K562 (cell line): ENCODE measurements at regions not wholly inside any gene's neighbourhood (a gene's known extent, or its start where the extent isn't known, plus 50 kb on each side); places are given as distances from the start of the nearest gene placed in this dataset.
A peak's percentile ranks its signal among the peaks of the same experiment; 100 is the strongest.
"Not testable (repeated sequence)": the region's sequence is repeated elsewhere in the genome, so short reads cannot be mapped to it uniquely, and the experiment has no call there.

Experiments used
- CREB3 ChIP-seq: fragments of 450-650 bp; conservative IDR thresholded peaks from 2 replicates; pipeline ENCODE4 v1.6.1; 2016; ENCODE audit warnings: missing genetic modification characterization, low read depth, mild to moderate bottlenecking, missing compliant biosample characterization, moderate library complexity
- DIDO1 ChIP-seq: fragments of 450-650 bp; IDR thresholded peaks from 2 replicates; pipeline ENCODE4 v1.6.1; 2016; ENCODE audit warnings: low read depth, missing biosample characterization, missing genetic modification characterization
- HDAC8 ChIP-seq: fragments of 450-650 bp; IDR thresholded peaks from 2 replicates; pipeline ENCODE4 v1.6.1; 2016; ENCODE audit warnings: mild to moderate bottlenecking, missing genetic modification characterization, moderate library complexity, missing compliant biosample characterization
- HINFP ChIP-seq: fragments of 450-650 bp; conservative IDR thresholded peaks from 2 replicates; pipeline ENCODE4 v1.6.1; 2016; ENCODE audit warnings: missing genetic modification characterization, low read depth, mild to moderate bottlenecking, control low read depth, missing compliant biosample characterization
- HIVEP1 ChIP-seq: fragments of 250-450 bp; sonication (Bioruptor Pico); IDR thresholded peaks from 2 replicates; pipeline ENCODE4 v1.4.0; 2020; ENCODE audit warnings: mild to moderate bottlenecking
- KLF6 ChIP-seq: fragments of 250-450 bp; sonication (Bioruptor Pico); IDR thresholded peaks from 2 replicates; pipeline ENCODE4 v1.4.0; 2020; ENCODE audit warnings: mild to moderate bottlenecking, moderate library complexity, borderline replicate concordance
- MEF2D ChIP-seq: conservative IDR thresholded peaks from 2 replicates; pipeline ENCODE4 v1.6.1; 2016; ENCODE audit warnings: low read depth, missing genetic modification characterization, missing compliant biosample characterization
- NR2C1 ChIP-seq, 2 experiments: fragments of 450-650 bp; IDR thresholded peaks; 2 replicates each; pipeline ENCODE4 v1.6.1; 2017; ENCODE audit warnings: mild to moderate bottlenecking in 2 of 2, antibody characterized with exemption in 1 of 2, inconsistent platforms in 1 of 2, missing compliant biosample characterization in 1 of 2, missing genetic modification characterization in 1 of 2
- PTTG1 ChIP-seq: fragments of 450-650 bp; IDR thresholded peaks from 2 replicates; pipeline ENCODE4 v1.6.1; 2016; ENCODE audit warnings: low read depth, mild to moderate bottlenecking, missing genetic modification characterization, missing compliant biosample characterization
- RHOXF2B ChIP-seq: fragments of 250-450 bp; sonication (Bioruptor Pico); conservative IDR thresholded peaks from 2 replicates; pipeline ENCODE4 v1.5.1; 2021
- SMAD3 ChIP-seq: fragments of 450-650 bp; formaldehyde crosslinking; conservative IDR thresholded peaks from 2 replicates; pipeline ENCODE4 v1.4.0; 2020; ENCODE audit warnings: mild to moderate bottlenecking
- SMAD4 ChIP-seq: fragments of 250-450 bp; sonication (Bioruptor Pico); conservative IDR thresholded peaks from 2 replicates; pipeline ENCODE4 v1.8.0; 2021; ENCODE audit warnings: inconsistent platforms, mild to moderate bottlenecking, moderate library complexity
- TAF7 ChIP-seq: fragments of 450-650 bp; IDR thresholded peaks from 2 replicates; pipeline ENCODE4 v1.6.1; 2016; ENCODE audit warnings: missing genetic modification characterization, missing compliant biosample characterization
- TEAD2 ChIP-seq: fragments of 450-650 bp; IDR thresholded peaks from 2 replicates; pipeline ENCODE4 v1.6.1; 2016; ENCODE audit warnings: missing genetic modification characterization, control low read depth, missing compliant biosample characterization
- TSHZ1 ChIP-seq: fragments of 250-450 bp; sonication (Bioruptor Pico); IDR thresholded peaks from 2 replicates; pipeline ENCODE4 v1.4.0; 2020; ENCODE audit warnings: mild to moderate bottlenecking, moderate library complexity
- ZBTB12 ChIP-seq: fragments of 250-450 bp; sonication (Bioruptor Pico); IDR thresholded peaks from 2 replicates; pipeline ENCODE4 v1.4.0; 2020
- ZNF239 ChIP-seq: fragments of 250-450 bp; sonication (Bioruptor Pico); IDR thresholded peaks from 2 replicates; pipeline ENCODE4 v1.4.0; 2020; ENCODE audit warnings: mild to moderate bottlenecking
- ZNF583 ChIP-seq: fragments of 250-450 bp; sonication (Bioruptor Pico); IDR thresholded peaks from 2 replicates; pipeline ENCODE4 v1.4.0; 2020
- ZNF740 ChIP-seq, 3 experiments: fragments of 200-800 bp in 1 of 3; sonication (Bioruptor generic) in 1 of 3; sonication (generic) in 1 of 3; formaldehyde crosslinking in 1 of 3; IDR thresholded peaks; 2 replicates each; pipeline versions ENCODE4 v1.6.1 to v1.8.0; 2016 to 2022; ENCODE audit warnings: mild to moderate bottlenecking in 2 of 3, missing compliant biosample characterization in 2 of 3, missing genetic modification characterization in 2 of 3, missing genetic modification reagents in 1 of 3

- not testable (repeated sequence) for TF ChIP-seq ZNF740 (CRISPR knock-in tag; IDR thresholded peaks at IDR 0.05); NR2C1 (IDR thresholded peaks at IDR 0.05)
- TF ChIP-seq ZNF740 (tag; IDR thresholded peaks at IDR 0.05) = peak in 1 of 2 experiments; percentile 69; a peak in 1 of 4 replicates
- peak; percentile 81 for TF ChIP-seq PTTG1 (tag)
- 0 out of 2 replicates have a peak, but pooled peaks have one; percentile 46 for TF ChIP-seq TEAD2 (tag)
- TF ChIP-seq TSHZ1 (CRISPR knock-in tag) = 0 out of 2 replicates have a peak, but pooled peaks have one; percentile 60
- peak; percentile 44; the same call in 1 of the 2 replicates for TF ChIP-seq TAF7 (tag)
- TF ChIP-seq NR2C1 (tag; IDR thresholded peaks at IDR 0.05) = peak; percentile 67
- TF ChIP-seq ZBTB12 = peak; percentile 55; the same call in 1 of the 2 replicates
- 0 out of 2 replicates have a peak, but pooled peaks have one; percentile 54 for TF ChIP-seq HDAC8 (tag)
- peak; percentile 78; the same call in 1 of the 2 replicates for TF ChIP-seq KLF6 (CRISPR knock-in tag)
- 0 out of 2 replicates have a peak, but pooled peaks have one; percentile 55 for TF ChIP-seq SMAD3
- peak; percentile 44; the same call in 1 of the 2 replicates for TF ChIP-seq ZNF239 (CRISPR knock-in tag)
- TF ChIP-seq HIVEP1 = 0 out of 2 replicates have a peak, but pooled peaks have one; percentile 22
- peak; percentile 87 for TF ChIP-seq ZNF583
- peak; percentile 69; the same call in 1 of the 2 replicates for TF ChIP-seq HINFP (tag)
- 0 out of 2 replicates have a peak, but pooled peaks have one; percentile 7 for TF ChIP-seq RHOXF2B (CRISPR knock-in tag)
- peak; percentile 47; the same call in 1 of the 2 replicates for TF ChIP-seq MEF2D (tag)
- TF ChIP-seq SMAD4 (CRISPR knock-in tag) = peak; percentile 87
- 0 out of 2 replicates have a peak, but pooled peaks have one; percentile 39 for TF ChIP-seq DIDO1 (tag)
- TF ChIP-seq CREB3 (tag) = peak; percentile 80
Measured at GRCh38 chr7:6988608-6989007, 162.5 kb upstream of the CCZ1B start (continued).
